Inflammatory macrophage treated with lipopolysaccharide for 4 hours (primary cell): ENCODE measurements at regions not wholly inside any gene's neighbourhood (a gene's known extent, or its start where the extent isn't known, plus 50 kb on each side); places are given as distances from the start of the nearest gene placed in this dataset.
A peak's percentile ranks its signal among the peaks of the same experiment; 100 is the strongest.

Experiments
- DNase-seq: peaks from one replicate; pipeline ENCODE4 v3.0.0-alpha.2; 2020

- DNase-seq: peak; percentile 2
Observed at GRCh38 chr17:34527908-34528470, 51.4 kb upstream of the TMEM132E start.

GRCh38 chr17:34527136-34527907 lies 52.1 kb upstream of the TMEM132E start:
- no peak for DNase-seq

- no peak for DNase-seq
Observed at GRCh38 chr17:34525651-34526050, 53.7 kb upstream of the TMEM132E start.

GRCh38 chr17:34521955-34522354 lies 57.4 kb upstream of the TMEM132E start:
- no peak for DNase-seq

GRCh38 chr17:34519282-34519681 lies 60.1 kb upstream of the TMEM132E start:
- peak; percentile 32 for DNase-seq

- DNase-seq: no peak
Observed at GRCh38 chr17:34517406-34517805, 62.0 kb upstream of the TMEM132E start.

- no peak for DNase-seq
Observed at GRCh38 chr17:34511931-34512330, 67.5 kb upstream of the TMEM132E start.

- no peak for DNase-seq
Observed at GRCh38 chr17:34511265-34511664, 68.1 kb upstream of the TMEM132E start.

- peak; percentile 30 for DNase-seq
Observed at GRCh38 chr17:34504814-34505484, 74.4 kb upstream of the TMEM132E start.

GRCh38 chr17:34503528-34504195 lies 75.7 kb upstream of the TMEM132E start:
- peak; percentile 96 for DNase-seq

GRCh38 chr17:34502426-34502825 lies 77.0 kb upstream of the TMEM132E start:
- no peak for DNase-seq

- DNase-seq: peak; percentile 34
Observed at GRCh38 chr17:34499576-34499975, 79.8 kb upstream of the TMEM132E start.

GRCh38 chr17:34493917-34494316 lies 85.5 kb upstream of the TMEM132E start:
- DNase-seq: peak; percentile 31

GRCh38 chr17:34487626-34488025 lies 91.8 kb upstream of the TMEM132E start:
- DNase-seq: no peak

- DNase-seq: no peak
Observed at GRCh38 chr17:34486761-34487160, 92.6 kb upstream of the TMEM132E start.

- peak; percentile 91 for DNase-seq
Observed at GRCh38 chr17:34485999-34486398, 93.4 kb upstream of the TMEM132E start.

- peak; percentile 47 for DNase-seq
Observed at GRCh38 chr17:34484193-34484733, 95.1 kb upstream of the TMEM132E start.

- no peak for DNase-seq
Observed at GRCh38 chr17:34482730-34483129, 96.7 kb upstream of the TMEM132E start.

- no peak for DNase-seq
Observed at GRCh38 chr17:34481779-34482178, 97.6 kb upstream of the TMEM132E start.

- DNase-seq: no peak
Observed at GRCh38 chr17:34479371-34479770, 100.0 kb upstream of the TMEM132E start.

- no peak for DNase-seq
Observed at GRCh38 chr17:34478244-34478643, 101.1 kb upstream of the TMEM132E start.

- no peak for DNase-seq
Observed at GRCh38 chr17:34475296-34475695, 104.1 kb upstream of the TMEM132E start.

- DNase-seq: no peak
Observed at GRCh38 chr17:34474706-34475105, 104.7 kb upstream of the TMEM132E start.
